ENCODE measurements at regions not wholly inside any gene's neighbourhood (a gene's known extent, or its start where the extent isn't known, plus 50 kb on each side); places are given as distances from the start of the nearest gene placed in this dataset.

DNA sequence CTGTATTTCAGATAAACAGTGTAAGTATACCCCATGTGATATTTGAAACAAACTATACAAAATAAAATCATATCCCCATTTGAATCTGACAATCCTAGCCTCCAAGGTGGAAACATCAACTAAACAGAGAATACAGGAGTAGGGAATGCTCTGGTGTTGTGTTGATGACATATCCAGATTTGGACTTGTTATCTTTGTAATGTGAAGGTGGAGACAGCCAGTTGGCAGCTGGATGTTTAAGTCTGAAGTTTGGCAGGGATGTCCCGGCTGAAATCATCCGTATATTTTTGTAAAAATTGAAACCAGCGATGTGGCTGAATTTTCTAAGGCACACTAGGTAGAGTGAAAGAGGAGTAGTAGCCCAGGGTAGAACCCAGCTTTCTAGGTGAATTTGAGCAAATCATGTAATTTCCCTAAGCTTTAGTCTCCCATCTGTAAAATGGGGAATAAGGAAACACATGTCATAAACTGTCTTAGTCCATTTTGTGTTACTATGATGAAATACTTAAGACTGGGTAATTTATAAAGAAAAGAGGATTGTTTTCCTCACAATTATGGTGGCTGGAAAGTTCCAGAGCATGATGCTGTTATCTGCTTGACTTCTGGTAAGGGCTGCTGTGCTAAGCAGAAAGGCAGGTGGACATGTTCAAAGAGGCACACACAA lies 246.6 kb upstream of the APCDD1 start:
- DNase-seq (ENCODE audit: low read depth) = no peak

DNA sequence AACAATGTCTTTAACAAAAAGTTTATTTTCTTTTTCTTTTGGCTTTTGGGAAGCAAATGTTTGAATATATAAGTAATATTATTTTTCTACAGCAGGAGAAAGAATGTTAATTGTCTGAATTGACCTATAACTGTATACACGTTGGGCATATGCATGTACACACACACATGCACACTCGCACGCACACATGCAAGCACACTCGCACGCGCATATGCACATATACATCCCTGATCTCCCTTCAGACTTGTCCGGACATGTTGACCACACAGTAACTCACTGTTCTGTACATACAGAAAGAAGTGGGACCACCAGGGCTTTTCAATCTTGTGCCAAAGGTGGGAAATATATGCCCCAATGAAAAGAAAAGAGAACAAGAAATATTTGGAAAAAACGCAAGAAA lies 245.1 kb upstream of the APCDD1 start:
- DNase-seq (ENCODE audit: low read depth) = no peak

DNA sequence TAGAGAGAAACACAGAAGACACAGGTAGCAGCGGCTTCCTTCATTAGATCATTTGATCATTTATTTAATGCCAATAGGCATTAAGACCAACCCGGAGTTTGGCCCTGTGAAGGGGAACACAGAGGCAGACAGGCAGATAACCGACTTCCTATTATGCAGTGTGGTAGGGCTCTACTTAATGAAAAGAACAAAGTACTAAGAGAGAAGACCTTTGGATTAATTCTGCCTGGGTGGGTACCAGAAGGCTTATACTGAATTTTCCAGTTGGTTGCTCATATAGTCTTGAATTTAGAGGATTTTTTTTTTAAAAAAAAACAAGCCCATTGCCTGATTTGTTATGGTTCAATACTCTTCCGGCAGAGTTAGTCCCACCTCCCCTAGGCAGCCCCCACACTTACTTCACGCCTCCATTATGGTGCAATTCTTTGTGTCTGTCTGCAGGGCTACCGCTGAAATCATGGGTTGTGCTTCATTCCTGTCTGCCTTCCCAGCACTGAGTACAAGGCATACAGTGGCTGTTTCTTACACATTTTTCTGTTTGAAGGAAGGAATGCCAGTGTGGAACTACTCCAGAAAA lies 244.3 kb upstream of the APCDD1 start:
- DNase-seq (ENCODE audit: low read depth) = no peak

DNA sequence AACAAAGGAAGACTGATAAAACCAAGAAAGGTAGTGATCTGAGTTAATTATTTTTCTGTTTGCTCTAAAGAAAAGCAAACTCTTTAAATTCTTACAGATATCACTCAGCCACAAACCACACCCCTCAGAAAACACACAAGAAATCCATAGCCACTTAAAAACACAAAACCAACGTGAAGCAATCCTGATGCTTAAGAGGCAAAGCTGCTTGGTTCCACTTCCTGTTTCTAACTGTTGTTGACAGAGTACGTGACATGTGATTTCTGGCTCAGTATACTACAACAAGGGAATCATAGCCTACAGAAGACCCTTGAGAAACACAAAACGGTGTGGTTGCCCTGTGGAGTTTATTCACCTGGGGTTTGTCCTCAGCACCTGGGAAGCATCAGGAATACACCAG lies 240.9 kb upstream of the APCDD1 start:
- DNase-seq (ENCODE audit: low read depth) = no peak

DNA sequence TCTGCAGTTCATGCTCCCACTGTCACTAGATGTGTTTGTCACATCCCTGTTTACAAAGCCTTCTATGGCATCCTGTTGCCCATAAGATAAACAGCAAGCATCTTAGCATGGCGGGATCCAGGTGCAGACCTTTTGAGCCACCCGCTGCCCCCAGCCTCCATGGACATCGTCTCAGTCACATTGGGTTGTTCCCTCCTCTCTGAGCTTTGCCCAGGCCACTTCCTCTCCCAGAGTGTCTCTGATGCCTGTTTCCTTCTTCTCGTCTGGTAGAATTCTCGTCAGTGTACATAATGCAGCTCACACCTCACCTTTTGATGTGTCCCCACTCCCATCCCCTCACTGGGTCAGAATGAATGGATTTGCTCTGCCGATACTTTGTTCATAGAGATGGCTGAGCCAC lies 239.0 kb upstream of the APCDD1 start:
- DNase-seq (ENCODE audit: low read depth) = no peak

DNA sequence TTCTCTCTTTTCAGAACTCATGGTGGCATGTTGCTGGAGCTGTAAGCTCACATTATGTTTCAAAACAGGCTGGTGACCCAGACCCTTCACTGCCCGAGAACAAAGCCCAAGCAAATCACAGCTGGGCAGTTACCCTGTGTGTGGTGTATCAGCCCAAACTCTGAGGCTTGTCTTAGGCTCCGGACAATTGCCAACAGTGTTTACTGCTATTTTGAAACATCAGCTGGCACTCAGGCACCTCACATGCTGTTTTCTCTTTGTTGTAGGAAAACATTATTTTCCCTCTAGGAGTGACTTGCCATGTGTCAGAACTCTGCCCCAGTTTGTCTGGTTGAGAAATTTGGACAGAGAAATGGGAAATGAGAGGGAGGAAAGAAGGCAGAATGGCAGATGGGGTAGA lies 237.6 kb upstream of the APCDD1 start:
- DNase-seq (ENCODE audit: low read depth) = no peak

DNA sequence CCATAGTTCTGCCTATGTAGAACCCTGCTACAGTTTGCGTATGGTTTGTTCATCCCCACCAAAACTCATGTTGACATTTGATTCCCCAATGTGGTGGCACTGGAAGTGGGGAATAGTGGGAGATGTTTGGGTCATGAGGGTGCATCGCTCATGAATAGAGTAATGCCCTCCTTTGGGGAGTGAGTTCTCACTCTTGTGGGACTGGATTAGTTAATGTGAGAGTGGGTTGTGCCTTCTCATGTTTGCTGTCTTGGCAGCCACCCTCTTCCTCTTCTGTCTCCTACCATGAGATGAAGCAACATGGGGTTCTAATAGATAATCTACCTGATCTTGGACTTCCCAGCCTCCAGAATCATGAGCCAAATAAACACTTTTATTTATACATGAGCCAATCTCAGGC lies 237.2 kb upstream of the APCDD1 start:
- no peak for DNase-seq (ENCODE audit: low read depth)

DNA sequence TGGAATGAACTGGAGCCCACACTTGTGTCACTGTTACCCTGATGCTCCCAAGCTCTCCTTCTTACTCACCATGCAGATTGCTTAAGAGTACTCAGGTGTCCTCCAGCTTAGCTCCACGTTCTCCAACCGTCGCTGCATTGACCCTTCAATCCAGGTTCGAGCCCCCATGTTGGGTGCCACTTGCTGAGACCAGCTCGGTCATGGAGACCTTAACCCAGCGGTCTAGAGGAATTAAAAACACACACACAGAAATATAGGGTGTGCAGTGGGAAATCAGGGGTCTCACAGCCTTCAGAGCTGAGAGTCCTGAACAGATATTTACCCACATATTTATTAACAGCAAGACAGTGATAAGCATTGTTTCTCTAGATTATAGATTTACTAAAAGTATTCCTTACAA lies 229.1 kb upstream of the APCDD1 start:
- DNase-seq (ENCODE audit: low read depth) = no peak

DNA sequence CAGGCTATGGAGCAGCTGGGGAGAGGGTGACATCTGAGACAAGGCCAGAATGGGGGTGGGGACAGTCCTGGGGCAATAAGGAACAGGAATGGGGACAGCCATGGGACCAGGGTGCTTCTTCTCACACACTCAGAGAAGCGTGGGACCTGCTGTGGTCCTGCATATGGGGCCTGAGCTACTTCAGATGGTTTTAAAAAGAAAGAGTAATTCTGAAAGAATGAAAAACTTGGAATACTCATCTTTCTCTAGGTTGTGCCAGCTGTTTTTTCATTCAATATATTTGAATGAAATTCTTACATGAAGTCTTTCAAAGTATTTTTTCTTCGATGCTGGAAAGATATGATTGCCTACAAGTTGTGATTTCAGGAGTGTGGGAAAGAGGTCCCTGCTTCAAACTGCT lies 227.5 kb upstream of the APCDD1 start:
- no peak for DNase-seq (ENCODE audit: low read depth)

DNA sequence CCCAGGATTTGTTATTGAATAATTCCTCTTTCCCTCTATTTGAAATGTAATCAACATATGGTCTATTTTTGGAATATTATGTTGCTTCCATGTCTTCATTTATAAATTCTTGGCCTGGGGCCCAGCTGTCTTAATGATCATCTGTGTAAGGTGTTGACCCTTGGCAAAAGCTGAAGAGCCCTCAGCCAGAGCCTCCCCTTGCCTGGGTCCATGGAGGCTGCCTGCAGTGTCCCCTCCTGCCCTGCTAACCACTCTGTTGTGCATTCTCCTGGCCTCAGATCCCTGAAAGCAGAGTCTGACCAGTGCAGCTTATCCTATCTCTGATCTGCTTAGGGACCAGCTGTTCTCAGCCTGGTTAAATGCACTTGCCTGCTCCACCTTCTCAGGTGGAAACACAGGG lies 226.1 kb upstream of the APCDD1 start:
- no peak for DNase-seq (ENCODE audit: low read depth)

DNA sequence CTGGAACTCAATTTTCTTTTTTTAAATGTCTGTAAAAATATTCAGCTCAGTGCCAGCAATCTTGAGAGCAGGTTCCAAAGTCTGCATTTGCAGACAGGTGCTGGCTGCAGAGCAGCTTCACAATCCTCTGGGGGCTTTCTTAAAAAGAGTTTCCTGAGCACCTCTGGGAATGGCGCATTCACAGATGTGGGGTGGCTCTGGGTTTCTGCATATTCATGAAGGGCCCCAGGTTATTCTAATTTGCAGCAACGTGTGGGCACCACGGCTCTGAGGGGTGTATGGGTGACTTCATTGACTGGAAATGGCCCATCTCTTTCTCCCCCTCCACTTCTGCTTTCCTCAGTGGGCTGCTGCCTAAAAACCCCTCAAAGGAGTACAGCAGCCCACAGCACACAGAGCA lies 225.0 kb upstream of the APCDD1 start:
- DNase-seq (ENCODE audit: low read depth) = no peak

DNA sequence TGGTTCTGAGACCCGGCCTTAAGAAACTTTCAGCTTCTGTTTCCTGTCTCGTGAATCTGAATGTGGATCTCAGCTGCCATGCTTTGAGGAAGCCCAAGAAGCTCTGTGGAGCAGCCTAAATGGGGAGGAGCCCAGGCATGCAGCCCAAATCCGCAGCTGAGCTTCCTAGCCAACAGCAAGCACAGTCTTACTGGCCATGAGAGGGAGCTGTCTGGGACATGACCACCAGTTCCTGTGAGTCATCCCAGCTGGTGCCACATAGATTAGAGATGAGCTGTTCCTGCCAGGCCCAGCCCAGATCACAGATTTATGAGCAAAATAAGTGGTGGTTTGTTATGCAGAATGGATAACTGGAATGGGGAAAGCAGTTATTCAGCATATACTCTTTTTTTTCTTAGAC lies 224.4 kb upstream of the APCDD1 start:
- DNase-seq (ENCODE audit: low read depth) = peak; percentile 93

DNA sequence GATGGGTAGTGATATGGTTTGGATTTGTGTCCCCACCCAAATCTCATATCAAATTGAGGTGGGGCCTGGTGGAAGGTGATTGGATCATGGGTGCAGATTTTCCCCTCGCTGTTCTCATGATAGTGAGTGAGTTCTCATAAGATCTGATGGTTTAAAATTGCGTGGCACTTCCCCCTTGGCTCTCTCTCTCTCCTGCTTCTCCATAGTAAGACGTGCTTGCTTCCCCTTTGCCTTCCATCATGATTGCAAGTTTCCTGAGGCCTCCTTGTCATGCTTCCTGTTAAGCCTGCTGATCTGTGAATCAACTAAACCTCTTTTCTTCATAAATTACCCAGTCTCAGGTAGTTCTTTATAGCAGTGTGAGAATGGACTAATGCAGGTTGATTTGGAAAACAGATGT lies 223.2 kb upstream of the APCDD1 start:
- no peak for DNase-seq (ENCODE audit: low read depth)

DNA sequence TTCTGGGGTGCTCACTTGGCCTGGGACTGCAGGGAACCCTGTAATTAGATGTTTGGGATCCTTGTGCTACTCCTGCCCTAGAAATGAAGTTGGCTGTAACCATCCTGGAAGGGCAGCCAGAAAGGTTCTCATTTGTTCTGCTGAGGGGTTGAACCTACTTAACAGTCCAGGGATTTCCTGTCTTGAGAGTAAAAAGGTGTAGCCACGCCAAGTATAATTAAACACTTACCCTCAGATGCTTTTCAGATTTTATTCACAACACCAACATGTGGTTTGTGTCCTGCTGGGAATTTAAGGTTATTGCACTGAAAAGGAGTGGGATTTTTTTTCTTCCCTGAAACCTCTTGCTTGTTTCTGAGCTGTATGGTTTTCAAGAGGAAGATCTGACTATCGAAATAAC lies 222.4 kb upstream of the APCDD1 start:
- no peak for DNase-seq (ENCODE audit: low read depth)

DNA sequence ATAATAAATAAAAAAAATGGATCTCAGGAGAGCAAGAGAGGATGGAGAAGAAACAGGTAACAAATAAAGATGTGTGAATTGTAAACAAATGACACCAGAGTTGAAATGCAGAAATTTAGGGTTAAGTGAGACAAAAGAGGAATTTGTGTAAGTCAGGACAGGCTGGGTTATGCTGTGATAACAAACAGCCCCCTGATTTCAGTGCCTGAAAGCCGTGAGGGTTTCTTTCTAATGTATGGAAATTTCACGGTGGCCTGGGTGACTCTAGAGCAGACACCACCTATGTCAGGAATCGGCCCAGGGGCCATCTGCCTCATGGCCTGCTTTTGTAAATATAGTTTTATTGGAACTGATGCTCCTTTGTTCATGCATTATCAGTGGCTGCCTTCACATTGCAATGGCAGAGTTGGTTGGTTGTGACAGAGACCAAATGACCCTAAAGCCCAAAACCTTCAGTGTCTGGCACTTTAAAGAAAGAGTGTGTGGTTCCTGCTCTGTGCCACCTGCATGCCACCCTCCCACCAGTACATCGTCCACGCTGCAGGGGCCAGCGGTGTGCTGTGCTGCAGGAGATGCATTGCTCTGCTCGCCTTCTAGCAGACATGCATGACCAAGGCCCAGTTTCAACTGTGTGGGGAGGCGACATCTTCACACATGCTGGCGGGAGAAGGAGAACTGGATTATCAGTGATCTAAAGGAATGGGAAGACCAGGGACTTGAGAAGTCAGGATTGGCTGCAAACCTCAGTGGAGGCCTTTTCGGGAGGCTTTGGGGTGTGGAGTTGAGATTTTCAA lies 221.2 kb upstream of the APCDD1 start:
- no peak for DNase-seq (ENCODE audit: low read depth)

DNA sequence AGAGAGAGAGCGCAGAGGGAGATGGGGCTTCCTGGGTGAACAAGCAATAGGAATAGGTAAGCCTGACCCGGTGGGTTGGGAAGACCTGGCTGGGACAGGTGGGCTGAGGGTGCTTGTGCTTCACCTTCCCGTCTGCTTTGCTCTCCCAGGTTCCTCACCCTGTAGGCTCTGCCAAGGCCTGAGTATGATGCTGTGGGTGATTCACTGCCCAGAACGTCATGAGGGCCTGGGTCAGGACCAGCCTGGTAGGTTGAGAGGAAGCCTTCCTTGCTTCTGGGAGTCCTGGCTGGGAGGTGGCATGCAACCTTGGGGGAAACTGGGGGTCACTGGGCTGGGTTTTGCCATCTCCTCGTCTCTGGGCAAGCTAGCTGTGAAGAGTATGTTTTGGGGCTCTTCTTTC lies 220.2 kb upstream of the APCDD1 start:
- no peak for DNase-seq (ENCODE audit: low read depth)

DNA sequence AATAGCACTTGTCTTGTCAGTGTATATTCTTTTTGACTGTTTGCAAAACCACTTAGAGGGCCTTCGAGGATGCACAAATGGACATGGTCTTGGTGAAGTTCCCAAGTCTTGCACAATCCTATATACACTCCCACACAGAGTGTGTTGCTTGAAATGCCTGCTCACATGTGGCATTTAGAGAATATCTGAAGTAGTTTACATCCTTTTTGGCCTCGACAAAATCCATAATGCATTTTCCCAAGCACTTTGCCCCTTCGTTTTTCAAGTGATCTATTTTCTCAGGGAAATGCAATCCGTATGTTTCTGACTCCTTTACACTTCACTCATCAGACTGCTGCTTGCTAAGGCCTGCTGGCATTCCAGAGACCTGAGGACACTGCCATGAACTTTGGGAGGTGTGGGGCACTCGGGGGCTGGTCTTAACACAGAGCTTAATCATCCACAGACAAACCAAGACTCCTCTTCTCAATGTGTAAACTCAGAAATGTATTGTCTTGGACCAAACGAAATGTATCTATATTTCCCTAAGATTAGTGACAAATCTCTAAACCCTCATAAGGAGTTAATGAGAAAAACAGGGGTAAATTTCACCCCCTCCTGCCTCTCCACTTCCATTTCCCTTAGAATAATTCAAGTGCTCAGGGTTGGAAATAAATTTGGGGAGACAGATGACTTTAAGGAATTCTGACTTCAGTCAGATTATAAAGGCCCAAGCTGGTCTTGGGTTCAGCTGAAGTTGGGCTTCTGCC lies 219.3 kb upstream of the APCDD1 start:
- DNase-seq (ENCODE audit: low read depth) = no peak

DNA sequence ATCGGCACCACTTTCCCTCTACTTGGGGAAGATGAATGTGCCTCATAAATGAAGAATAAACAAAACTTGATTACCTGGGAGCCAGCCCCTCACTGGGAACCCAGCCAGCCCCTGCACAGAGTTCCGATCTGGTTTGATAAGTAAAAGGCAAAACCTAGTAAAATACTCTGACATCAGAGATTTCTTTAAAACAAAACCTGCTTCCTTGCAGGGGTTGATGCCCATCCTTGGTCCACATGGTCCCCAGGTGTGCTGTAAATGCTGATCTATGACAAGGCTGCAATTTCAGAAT lies 218.8 kb upstream of the APCDD1 start:
- DNase-seq (ENCODE audit: low read depth) = no peak

DNA sequence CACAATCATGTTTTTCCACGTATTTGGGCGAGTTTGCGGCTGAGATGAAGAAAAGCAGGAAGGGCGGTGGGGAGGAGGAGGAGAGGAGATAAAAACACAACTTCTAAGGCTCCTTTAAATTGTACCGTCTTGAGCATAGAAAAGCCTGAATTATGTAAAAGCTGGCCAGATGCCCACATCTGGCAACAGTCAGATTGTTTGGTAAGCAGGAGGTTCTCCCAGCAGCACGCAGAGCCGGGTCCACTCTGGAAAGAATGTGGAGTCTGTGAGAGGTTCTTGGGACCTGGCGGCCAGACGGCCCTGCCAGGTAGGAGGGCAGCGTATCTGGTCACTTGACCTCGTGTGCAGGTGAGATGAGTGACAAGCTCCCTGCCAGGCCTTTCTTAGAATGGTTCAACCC lies 215.3 kb upstream of the APCDD1 start:
- DNase-seq (ENCODE audit: low read depth) = no peak

DNA sequence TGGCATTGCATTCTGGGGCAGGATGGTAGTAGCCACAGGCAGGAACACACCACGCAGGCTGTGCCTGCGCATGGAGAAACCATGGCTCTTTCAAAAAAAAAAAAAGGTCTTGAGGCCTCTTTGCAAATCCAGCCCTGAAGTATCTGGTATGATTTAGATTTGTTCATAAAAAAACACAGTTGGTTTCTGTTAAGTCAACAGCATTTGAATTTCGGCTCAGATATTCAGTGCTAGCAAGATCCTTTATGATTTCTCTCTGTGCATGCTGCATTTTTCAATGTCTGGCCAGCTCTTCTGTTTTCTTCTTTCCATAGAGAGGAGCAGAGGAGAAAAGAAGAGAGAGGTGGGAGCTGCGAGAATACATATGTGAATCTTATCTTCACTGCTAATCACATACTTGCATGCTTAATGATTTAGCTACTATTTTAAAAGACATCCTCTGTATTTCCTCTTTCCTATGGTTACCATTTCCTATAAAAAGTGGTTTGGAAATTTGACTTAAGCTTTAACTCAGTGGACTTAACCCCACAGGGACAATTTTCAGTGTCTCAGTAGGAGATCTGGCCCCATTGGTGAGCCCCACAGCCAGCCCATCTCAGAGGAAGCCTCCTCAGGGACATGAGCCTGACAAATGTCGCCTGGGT lies 214.3 kb upstream of the APCDD1 start:
- no peak for DNase-seq (ENCODE audit: low read depth)

DNA sequence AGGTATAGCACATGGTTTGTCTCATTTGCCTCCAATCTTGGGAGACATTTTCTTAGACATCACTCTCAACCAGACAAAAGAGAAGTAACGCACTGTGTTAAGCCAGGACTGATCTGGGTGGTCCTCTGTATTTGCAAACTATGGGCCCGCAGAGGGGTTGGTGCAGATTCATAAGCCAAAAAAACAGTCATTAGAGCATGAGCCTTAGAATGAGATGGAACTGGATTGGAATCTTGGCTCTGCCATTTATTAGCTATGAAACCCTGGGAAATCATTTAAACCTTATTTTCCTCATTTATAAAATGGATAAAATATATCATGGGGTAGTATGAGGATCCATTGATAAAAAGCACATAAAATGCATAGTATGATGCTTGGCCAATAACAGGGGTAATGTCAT lies 213.5 kb upstream of the APCDD1 start:
- no peak for DNase-seq (ENCODE audit: low read depth)

DNA sequence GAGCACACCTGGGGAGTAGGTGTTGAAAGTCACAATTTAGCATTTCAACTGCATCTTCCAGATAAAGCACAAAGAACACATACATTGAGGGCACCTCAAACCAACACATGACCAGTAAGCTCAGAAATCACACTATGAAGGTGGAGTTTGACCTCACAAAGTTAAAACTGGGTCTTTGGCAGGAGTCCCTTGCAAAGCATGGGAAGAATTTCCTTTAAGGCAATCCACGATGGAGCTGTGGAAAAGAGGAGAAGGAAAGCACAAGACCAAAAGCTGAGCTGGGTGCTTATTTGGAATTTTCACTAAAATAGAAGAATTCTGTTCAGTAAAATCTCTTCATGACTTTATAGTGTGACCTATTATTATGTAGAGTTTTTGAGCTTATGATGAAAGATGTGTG lies 212.9 kb upstream of the APCDD1 start:
- no peak for DNase-seq (ENCODE audit: low read depth)

All from HT1080 (cell line).